ENCODE measurements at regions not wholly inside any gene's neighbourhood (a gene's known extent, or its start where the extent isn't known, plus 50 kb on each side); places are given as distances from the start of the nearest gene placed in this dataset.

- Histone ChIP-seq H3K79me2 (replicated peaks; ENCODE audit: insufficient read depth, low read length) (no peaks in the 10 kb centered on the region), H3K9ac (ENCODE audit: low read length) (no peak overlapping the region), H3K4me3 (ENCODE audit: low read length) (no peak overlapping the region), H2AFZ (ENCODE audit: low read depth, low read length) (no peak overlapping the region), H3K27ac (ENCODE audit: low read length) (no peak overlapping the region), H3K4me2 (ENCODE audit: low read length) (no peak overlapping the region), H3K27me3 (ENCODE audit: insufficient read depth, low read depth, low read length) (no peaks in the 10 kb centered on the region), H3K9me2 (ENCODE audit: insufficient read depth, low read length) (no peaks in the 10 kb centered on the region), H3K9me3 (ENCODE audit: low read length) (no peaks in the 10 kb centered on the region), H4K20me1 (ENCODE audit: insufficient read depth) (no peaks in the 10 kb centered on the region), H3K36me3 (ENCODE audit: insufficient read depth, low read length) (no peaks in the 10 kb centered on the region), H3F3A (ENCODE audit: insufficient read depth, low read length, poor library complexity, severe bottlenecking) (no peaks in the 10 kb centered on the region)
- no peak for TF ChIP-seq REST (IDR thresholded peaks at IDR 0.05; ENCODE audit: borderline replicate concordance)
- TF ChIP-seq POLR2AphosphoS5 (IDR thresholded peaks at IDR 0.05), result no peak
- TF ChIP-seq, protein P1, sequence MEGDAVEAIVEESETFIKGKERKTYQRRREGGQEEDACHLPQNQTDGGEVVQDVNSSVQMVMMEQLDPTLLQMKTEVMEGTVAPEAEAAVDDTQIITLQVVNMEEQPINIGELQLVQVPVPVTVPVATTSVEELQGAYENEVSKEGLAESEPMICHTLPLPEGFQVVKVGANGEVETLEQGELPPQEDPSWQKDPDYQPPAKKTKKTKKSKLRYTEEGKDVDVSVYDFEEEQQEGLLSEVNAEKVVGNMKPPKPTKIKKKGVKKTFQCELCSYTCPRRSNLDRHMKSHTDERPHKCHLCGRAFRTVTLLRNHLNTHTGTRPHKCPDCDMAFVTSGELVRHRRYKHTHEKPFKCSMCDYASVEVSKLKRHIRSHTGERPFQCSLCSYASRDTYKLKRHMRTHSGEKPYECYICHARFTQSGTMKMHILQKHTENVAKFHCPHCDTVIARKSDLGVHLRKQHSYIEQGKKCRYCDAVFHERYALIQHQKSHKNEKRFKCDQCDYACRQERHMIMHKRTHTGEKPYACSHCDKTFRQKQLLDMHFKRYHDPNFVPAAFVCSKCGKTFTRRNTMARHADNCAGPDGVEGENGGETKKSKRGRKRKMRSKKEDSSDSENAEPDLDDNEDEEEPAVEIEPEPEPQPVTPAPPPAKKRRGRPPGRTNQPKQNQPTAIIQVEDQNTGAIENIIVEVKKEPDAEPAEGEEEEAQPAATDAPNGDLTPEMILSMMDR (IDR thresholded peaks at IDR 0.05; ENCODE audit: poor library complexity, severe bottlenecking), result no peak
- TF ChIP-seq EP300 (conservative IDR thresholded peaks at IDR 0.05; ENCODE audit: poor library complexity, severe bottlenecking), result no peak
- TF ChIP-seq MXI1 (conservative IDR thresholded peaks at IDR 0.05; ENCODE audit: poor library complexity, severe bottlenecking), result no peak
- TF ChIP-seq RAD21 (conservative IDR thresholded peaks at IDR 0.05), result no peak
- no peak for TF ChIP-seq EZH2 (IDR thresholded peaks at IDR 0.05; ENCODE audit: borderline replicate concordance, insufficient read depth, low read length, poor library complexity, severe bottlenecking)
- TF ChIP-seq SMC3 (conservative IDR thresholded peaks at IDR 0.05; ENCODE audit: poor library complexity), result no peak
- TF ChIP-seq TAF1 (IDR thresholded peaks at IDR 0.05; ENCODE audit: low read depth), result no peak
Measured at GRCh38 chr7:145471883-145472282, 636.0 kb upstream of the TPK1 start.

DNA sequence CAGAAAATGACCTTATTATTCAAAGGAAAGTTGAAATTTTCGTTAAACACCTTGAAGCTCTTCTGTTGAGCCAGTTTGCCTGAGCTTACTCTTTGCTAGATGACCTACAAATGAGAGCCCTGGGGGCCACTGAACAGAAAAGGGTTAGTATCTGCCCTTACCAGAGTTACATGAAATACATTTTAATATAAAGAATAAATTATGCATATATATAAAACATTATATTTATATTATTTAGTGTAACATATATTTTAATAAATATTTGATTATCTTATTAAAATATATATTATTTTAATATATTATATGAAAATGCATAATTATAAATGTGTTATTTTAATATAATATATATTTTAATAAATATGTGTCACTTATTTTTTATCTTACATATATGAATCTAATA, 628.4 kb upstream of the TPK1 start:
- Histone ChIP-seq H2AFZ (ENCODE audit: low read depth, low read length) (no peak overlapping the region), H3K27me3 (ENCODE audit: insufficient read depth, low read depth, low read length) (no peaks in the 10 kb centered on the region), H3K4me3 (ENCODE audit: low read length) (no peak overlapping the region), H3K9ac (ENCODE audit: low read length) (no peak overlapping the region), H3K9me2 (ENCODE audit: insufficient read depth, low read length) (no peaks in the 10 kb centered on the region), H3F3A (ENCODE audit: insufficient read depth, low read length, poor library complexity, severe bottlenecking) (no peaks in the 10 kb centered on the region), H3K79me2 (replicated peaks; ENCODE audit: insufficient read depth, low read length) (no peaks in the 10 kb centered on the region), H3K4me2 (ENCODE audit: low read length) (no peak overlapping the region), H4K20me1 (ENCODE audit: insufficient read depth) (no peaks in the 10 kb centered on the region), H3K36me3 (ENCODE audit: insufficient read depth, low read length) (no peaks in the 10 kb centered on the region), H3K9me3 (ENCODE audit: low read length) (peaks cover 4% of the 10 kb centered on the region), H3K27ac (ENCODE audit: low read length) (no peak overlapping the region)
- TF ChIP-seq, protein P1 (IDR thresholded peaks at IDR 0.05; ENCODE audit: poor library complexity, severe bottlenecking), result no peak
- TF ChIP-seq POLR2AphosphoS5 (IDR thresholded peaks at IDR 0.05) (no peak), SMC3 (conservative IDR thresholded peaks at IDR 0.05; ENCODE audit: poor library complexity) (no peak), EZH2 (IDR thresholded peaks at IDR 0.05; ENCODE audit: borderline replicate concordance, insufficient read depth, low read length, poor library complexity, severe bottlenecking) (no peak), TAF1 (IDR thresholded peaks at IDR 0.05; ENCODE audit: low read depth) (no peak), REST (IDR thresholded peaks at IDR 0.05; ENCODE audit: borderline replicate concordance) (no peak), MXI1 (conservative IDR thresholded peaks at IDR 0.05; ENCODE audit: poor library complexity, severe bottlenecking) (no peak), EP300 (conservative IDR thresholded peaks at IDR 0.05; ENCODE audit: poor library complexity, severe bottlenecking) (no peak), RAD21 (conservative IDR thresholded peaks at IDR 0.05) (no peak)

All from neural cell (in vitro differentiated cells).